Activated CD8-positive, alpha-beta memory T cell treated with anti-CD3 and anti-CD28 coated beads for 4 hours (primary cell): ENCODE measurements at regions not wholly inside any gene's neighbourhood (a gene's known extent, or its start where the extent isn't known, plus 50 kb on each side); places are given as distances from the start of the nearest gene placed in this dataset.

Experiments used
- DNase-seq, 2 donors: peaks; one replicate each; pipeline ENCODE4 v3.0.0-alpha.2; 2020; ENCODE audit warnings: low read depth in 2 of 2

GRCh38 chr1:232555494-232556210 is 74.3 kb downstream of the SIPA1L2 start:
- DNase-seq = no peak

GRCh38 chr1:232554409-232554808 is 75.5 kb downstream of the SIPA1L2 start:
- no peak for DNase-seq

GRCh38 chr1:232553809-232554208 is 76.1 kb downstream of the SIPA1L2 start:
- no peak for DNase-seq

- DNase-seq = no peak
Measured at GRCh38 chr1:232553050-232553754, 76.7 kb downstream of the SIPA1L2 start.

GRCh38 chr1:232551386-232551785 is 78.5 kb downstream of the SIPA1L2 start:
- DNase-seq = no peak

GRCh38 chr1:232550007-232550406 is 79.9 kb downstream of the SIPA1L2 start:
- DNase-seq = no peak

DNA sequence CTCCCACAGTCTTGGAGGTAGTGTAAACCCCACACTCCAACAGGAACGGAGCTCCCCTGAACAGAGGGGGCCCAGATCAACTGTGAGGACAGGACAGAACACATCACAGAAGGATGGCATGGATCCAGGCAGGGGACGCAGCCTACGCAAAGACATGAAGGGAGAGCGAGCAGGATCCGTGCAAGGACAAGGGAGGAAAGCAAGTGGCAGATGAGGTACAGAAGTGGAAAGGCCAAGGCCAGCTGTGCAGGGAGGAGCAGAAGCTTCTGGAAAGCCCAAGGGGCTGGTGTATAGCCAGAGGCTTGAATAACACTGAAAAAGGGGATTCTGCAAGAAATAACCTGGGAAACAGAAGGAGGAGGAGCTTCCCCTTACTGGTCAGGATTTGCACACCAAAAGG is 81.2 kb downstream of the SIPA1L2 start:
- DNase-seq = no peak

- no peak for DNase-seq
Measured at GRCh38 chr1:232547938-232548484, 81.9 kb downstream of the SIPA1L2 start.

- no peak for DNase-seq
Measured at GRCh38 chr1:232542633-232543593, 87.0 kb downstream of the SIPA1L2 start.

- no peak for DNase-seq
Measured at GRCh38 chr1:232538943-232539302, 91.0 kb downstream of the SIPA1L2 start.

DNA sequence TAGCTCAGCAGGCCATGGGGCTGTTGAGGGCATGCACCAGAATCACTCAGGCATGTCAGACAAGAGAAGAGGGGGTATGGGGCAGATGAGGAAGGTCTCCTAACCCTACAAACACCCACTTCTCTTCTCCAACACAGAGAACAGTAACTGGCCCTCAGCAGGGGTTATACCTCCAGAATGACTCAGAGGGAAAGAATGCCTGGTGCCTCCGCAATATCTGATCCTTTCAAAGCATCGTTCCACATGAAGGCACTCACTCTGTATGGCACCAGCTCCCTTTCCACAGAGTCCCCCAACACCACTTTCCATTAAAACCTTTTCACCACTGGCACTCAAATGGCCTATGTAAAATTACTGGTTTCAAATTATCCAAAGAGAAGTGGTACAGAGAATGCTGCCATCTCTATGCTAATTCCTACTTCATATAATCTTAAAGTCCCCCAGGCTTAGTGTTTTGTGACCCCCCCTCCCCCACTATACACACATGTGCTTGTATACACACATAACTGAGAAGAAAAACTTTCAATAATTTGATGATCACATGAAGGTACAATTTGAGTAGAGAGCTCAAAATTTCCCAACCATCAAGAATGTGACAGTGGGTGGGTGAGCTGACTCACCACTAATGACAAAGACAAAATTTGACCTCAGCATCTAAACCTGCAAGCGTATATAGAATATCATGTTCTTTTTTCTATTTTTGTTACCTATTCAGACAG is 91.5 kb downstream of the SIPA1L2 start:
- no peak for DNase-seq

DNA sequence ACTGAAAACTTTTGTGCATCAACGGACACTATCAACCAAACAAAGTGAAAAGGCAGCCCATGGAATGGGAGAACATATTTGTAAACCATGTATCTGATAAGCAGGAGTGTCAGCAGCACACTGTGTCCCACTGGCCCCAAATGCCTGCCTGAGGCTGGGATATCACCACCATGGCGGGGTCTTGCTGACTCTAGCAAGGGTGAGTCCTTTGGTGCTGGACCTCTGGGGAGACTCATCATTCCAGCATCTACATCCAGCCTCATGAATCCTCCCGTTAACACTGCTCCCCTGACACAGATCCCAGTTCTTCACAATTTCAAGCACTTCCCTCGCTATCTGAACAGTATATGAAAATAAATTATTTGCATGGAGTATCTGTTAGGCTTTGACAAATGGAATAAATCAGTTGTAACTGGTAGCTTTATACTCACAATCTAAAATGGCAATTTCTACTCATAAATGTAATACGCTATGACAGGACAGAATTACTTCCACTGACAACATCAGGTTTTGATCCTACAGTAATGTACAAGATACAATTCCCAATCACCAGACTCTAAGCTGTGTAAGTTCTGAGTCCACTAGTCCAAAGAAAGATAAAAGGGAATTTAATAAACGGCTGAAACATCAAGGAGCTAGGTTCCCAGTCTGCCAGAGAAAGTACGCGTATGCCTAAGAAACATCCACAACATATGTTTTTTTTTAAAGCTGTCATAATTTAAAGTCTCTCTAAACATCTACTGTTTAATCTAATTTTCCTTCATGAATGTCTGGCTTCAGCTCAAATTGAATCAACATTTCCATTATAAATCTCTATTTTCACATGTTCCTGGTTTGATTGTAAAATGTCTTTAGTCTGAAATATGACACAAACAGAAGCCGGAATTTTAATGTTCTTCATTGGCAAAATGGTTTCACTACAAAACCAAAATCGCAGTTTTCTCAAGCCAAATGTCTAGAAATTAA is 95.1 kb downstream of the SIPA1L2 start:
- DNase-seq = no peak

DNA sequence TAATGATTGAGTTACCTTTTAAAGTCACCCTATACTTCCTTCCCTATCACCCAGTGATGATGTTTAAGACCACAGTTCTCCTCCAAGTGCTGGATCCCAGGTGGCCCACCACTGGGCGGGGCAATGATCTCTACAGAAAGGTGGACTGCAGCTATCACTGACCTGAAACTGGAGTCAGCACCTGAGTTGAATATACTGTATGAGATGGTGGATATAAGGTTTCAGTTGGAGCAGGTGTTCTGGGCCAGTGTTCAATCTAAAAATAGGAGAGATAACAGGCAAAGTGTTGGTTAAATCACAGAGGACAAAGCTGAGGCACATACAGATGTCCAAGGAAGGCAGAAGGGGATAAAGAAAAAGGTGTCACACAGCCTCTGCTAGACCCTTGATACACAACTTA is 96.6 kb downstream of the SIPA1L2 start:
- no peak for DNase-seq

DNA sequence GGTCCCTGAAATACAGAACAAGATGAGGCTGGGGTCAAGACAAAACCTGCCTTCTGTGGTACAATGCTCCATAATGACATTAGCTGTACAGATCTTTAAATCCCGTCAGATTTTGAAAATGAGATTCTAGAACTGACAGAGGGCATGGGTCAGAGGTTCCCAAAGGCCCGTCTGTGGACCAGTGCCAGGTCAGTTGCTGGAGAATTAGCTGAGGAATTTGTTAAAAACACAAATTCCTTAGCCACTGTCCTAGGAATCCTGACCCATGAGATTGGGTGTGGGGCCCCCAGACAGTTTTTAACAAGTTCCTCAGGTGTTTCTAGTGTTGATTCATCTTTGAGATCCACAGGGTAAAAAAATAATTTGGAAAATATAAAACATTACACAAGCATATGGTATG is 97.0 kb downstream of the SIPA1L2 start:
- DNase-seq = no peak

DNA sequence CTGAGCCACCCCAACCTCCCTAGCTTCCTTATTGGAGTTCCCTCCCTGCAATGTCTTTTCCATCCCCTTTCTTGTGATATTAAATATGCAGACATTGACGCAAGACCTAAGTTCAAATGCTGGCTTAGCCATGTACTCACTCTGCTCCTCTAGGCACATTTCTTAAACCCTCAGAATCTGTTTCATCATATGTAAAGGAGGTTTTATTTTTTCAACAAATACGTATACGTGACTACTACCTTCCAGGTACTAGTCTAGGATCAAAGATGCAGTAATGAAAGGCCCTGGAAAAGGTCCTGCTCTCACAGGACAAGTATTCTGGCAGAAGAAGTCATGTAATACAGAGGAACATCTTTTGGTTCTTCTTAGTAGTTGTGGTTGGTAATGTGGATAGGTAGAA is 98.6 kb downstream of the SIPA1L2 start:
- no peak for DNase-seq

DNA sequence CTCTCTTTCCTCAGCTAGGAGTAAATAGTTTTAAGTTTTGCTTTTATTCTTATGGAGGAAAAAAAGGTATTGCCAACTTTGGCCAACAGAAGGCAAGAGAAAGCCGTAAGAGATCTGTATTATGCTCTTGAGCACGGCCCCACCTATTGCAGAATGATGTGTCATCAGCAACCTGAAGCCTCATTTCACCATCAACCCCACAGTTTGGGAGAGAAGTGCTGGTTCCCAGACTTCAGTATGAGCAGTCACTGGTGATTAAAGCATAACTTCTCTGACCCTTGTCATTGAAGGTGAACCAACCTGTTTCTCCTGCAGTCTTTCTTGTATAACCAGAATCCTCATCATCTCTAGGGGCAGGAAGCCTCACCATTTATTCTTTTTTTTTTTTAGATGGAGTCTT is 100.2 kb downstream of the SIPA1L2 start:
- no peak for DNase-seq

GRCh38 chr1:232528472-232529089 is 101.4 kb downstream of the SIPA1L2 start:
- DNase-seq = no peak

DNA sequence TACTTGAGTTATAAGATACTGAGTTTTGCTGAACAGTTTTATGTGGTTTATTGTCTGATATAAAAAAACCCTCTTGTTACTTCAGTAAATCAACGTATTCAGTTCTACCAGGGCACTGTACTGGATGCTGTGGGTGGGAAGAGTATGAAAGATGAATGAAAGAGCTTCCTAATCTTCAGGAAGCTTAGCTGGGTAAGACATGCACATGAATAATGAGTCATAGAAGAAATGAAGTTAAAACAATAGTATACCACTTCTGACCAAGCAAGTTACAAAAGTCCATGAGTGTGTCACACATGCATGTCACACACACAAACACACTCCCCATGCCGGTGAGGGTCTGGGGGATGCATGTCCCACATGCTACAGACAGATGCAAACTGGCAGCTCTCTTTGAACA is 105.9 kb downstream of the SIPA1L2 start:
- no peak for DNase-seq

DNA sequence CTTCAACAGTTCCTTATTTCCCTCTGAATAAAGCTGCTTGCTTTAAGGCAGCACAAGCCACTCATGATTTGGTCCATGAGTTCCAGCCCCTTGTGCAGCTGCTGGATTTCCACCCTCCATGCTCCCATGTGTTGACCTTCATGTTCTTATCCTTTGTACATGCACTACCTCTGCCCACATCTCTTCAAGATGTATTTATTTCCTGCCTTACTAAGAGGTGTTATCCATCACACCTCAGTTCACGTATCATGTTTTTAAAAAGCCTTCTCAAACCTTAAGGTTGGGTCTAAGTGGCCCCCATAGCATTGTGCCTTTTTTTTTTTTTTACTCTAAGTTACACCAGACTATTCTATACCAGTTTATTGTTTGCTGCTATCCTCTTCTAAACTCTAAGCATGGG is 107.7 kb downstream of the SIPA1L2 start:
- no peak for DNase-seq

DNA sequence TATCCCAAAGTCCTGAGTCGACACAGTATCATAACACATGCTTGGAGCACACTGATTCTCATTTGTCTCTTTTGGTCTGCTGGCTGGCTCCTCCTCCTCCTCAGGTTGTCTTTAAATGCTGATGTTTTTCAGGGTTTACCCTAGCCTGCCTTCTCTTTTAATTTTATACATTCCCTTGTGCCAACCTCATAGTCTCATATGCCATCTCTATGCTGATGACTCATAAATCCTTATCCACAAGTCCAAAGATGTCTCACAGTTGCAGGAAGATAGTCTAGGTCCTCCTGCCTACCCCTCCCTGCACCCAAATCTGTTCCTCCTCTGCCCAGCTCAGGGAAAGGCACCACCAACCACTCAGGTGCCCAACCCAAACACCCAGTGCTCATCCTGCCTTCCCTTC is 108.3 kb downstream of the SIPA1L2 start:
- DNase-seq = no peak
